HEK293 (cell line): ENCODE measurements at regions not wholly inside any gene's neighbourhood (a gene's known extent, or its start where the extent isn't known, plus 50 kb on each side); places are given as distances from the start of the nearest gene placed in this dataset.

Source experiments
- CTCF ChIA-PET: fragments of 350-600 bp; formaldehyde crosslinking; extraction: SDS; loops from one replicate; lab custom pipeline; 2021; ENCODE audit warnings: antibody characterized with exemption; lab: Yijun Ruan, JAX
- POLR2A ChIA-PET: fragments of 300-600 bp; formaldehyde crosslinking; extraction: SDS; loops from one replicate; lab custom pipeline; 2020; ENCODE audit warnings: antibody characterized with exemption, inconsistent platforms; lab: Yijun Ruan, JAX
- H3K27ac ChIP-seq: fragments of 200-500 bp; sonication (Bioruptor generic); 2 replicates; pipeline ENCODE4 v1.5.1; 2014; ENCODE audit warnings: low read depth, low read length, control low read depth, inconsistent platforms; ENCODE audit errors: extremely low read depth
- H3K36me3 ChIP-seq, 2 experiments: fragments of 200-500 bp in 1 of 2; sonication (Bioruptor generic) in 1 of 2; 1 replicate in 1 of 2; 2 replicates in 1 of 2; pipeline ENCODE4 v1.5.1; 2014 to 2017; ENCODE audit warnings: inconsistent platforms in 2 of 2, low read length in 2 of 2; ENCODE audit not compliant: control insufficient read depth in 2 of 2, insufficient read depth in 1 of 2
- H3K4me1 ChIP-seq: fragments of 200-500 bp; sonication (Bioruptor generic); 2 replicates; pipeline ENCODE4 v1.5.1; 2014; ENCODE audit warnings: mild to moderate bottlenecking, low read length, inconsistent platforms; ENCODE audit not compliant: control insufficient read depth, insufficient read depth
- H3K4me3 ChIP-seq: 2 replicates; pipeline ENCODE4 v1.5.1; 2011; ENCODE audit warnings: low read depth, mild to moderate bottlenecking, control low read depth, low read length, moderate library complexity
- H3K9me3 ChIP-seq: fragments of 200-500 bp; sonication (Bioruptor generic); 2 replicates; pipeline ENCODE4 v1.5.1; 2014; ENCODE audit warnings: low read depth, low read length, inconsistent platforms; ENCODE audit not compliant: control insufficient read depth, insufficient read depth
- BCL11B ChIP-seq: fragments of 450-650 bp; formaldehyde crosslinking; IDR thresholded peaks from 2 replicates; pipeline ENCODE4 v1.5.1; 2016; ENCODE audit warnings: low read depth, missing biosample characterization, missing genetic modification characterization
- GLI4 ChIP-seq: fragments of 450-650 bp; formaldehyde crosslinking; IDR thresholded peaks from 2 replicates; pipeline ENCODE4 v1.5.1; 2016; ENCODE audit warnings: missing biosample characterization, missing genetic modification characterization
- GLIS1 ChIP-seq: fragments of 450-650 bp; formaldehyde crosslinking; IDR thresholded peaks from 2 replicates; pipeline ENCODE4 v1.5.1; 2016; ENCODE audit warnings: missing biosample characterization, missing genetic modification characterization
- INSM2 ChIP-seq: fragments of 450-650 bp; formaldehyde crosslinking; IDR thresholded peaks from 2 replicates; pipeline ENCODE4 v1.5.1; 2016; ENCODE audit warnings: missing biosample characterization, missing genetic modification characterization
- YY2 ChIP-seq: fragments of 450-650 bp; formaldehyde crosslinking; IDR thresholded peaks from 2 replicates; pipeline ENCODE4 v1.5.1; 2016; ENCODE audit warnings: missing biosample characterization, missing genetic modification characterization
- ZBTB17 ChIP-seq: fragments of 450-650 bp; formaldehyde crosslinking; IDR thresholded peaks from 2 replicates; pipeline ENCODE4 v1.5.1; 2016; ENCODE audit warnings: missing biosample characterization, missing genetic modification characterization
- ZBTB8A ChIP-seq: fragments of 450-650 bp; formaldehyde crosslinking; IDR thresholded peaks from 2 replicates; pipeline ENCODE4 v1.5.1; 2016; ENCODE audit warnings: missing biosample characterization, missing genetic modification characterization
- ZFP37 ChIP-seq: fragments of 450-650 bp; formaldehyde crosslinking; IDR thresholded peaks from 2 replicates; pipeline ENCODE4 v1.5.1; 2016; ENCODE audit warnings: missing biosample characterization, missing genetic modification characterization
- ZNF155 ChIP-seq: fragments of 450-650 bp; formaldehyde crosslinking; IDR thresholded peaks from 2 replicates; pipeline ENCODE4 v1.5.1; 2016; ENCODE audit warnings: missing biosample characterization, missing genetic modification characterization
- ZNF2 ChIP-seq: fragments of 450-650 bp; formaldehyde crosslinking; IDR thresholded peaks from 2 replicates; pipeline ENCODE4 v1.5.1; 2016; ENCODE audit warnings: missing biosample characterization, missing genetic modification characterization
- ZNF248 ChIP-seq: fragments of 450-650 bp; formaldehyde crosslinking; IDR thresholded peaks from 2 replicates; pipeline ENCODE4 v1.5.1; 2017; ENCODE audit warnings: missing biosample characterization, missing genetic modification characterization
- ZNF366 ChIP-seq: fragments of 450-650 bp; formaldehyde crosslinking; conservative IDR thresholded peaks from 2 replicates; pipeline ENCODE4 v1.5.1; 2016; ENCODE audit warnings: missing biosample characterization, missing genetic modification characterization
- ZNF510 ChIP-seq: fragments of 450-650 bp; formaldehyde crosslinking; IDR thresholded peaks from 2 replicates; pipeline ENCODE4 v1.5.1; 2018; ENCODE audit warnings: mild to moderate bottlenecking, missing genetic modification characterization, missing biosample characterization; ENCODE audit not compliant: insufficient replicate concordance
- ZNF529 ChIP-seq: fragments of 450-650 bp; formaldehyde crosslinking; IDR thresholded peaks from 2 replicates; pipeline ENCODE4 v1.5.1; 2017; ENCODE audit warnings: missing genetic modification characterization, missing biosample characterization; ENCODE audit not compliant: insufficient replicate concordance
- ZNF530 ChIP-seq: fragments of 450-650 bp; formaldehyde crosslinking; IDR thresholded peaks from 2 replicates; pipeline ENCODE4 v1.5.1; 2016; ENCODE audit warnings: low read depth, missing biosample characterization, missing genetic modification characterization
- ZNF548 ChIP-seq: fragments of 450-650 bp; formaldehyde crosslinking; IDR thresholded peaks from 2 replicates; pipeline ENCODE4 v1.5.1; 2016; ENCODE audit warnings: missing biosample characterization, missing genetic modification characterization
- ZNF560 ChIP-seq: fragments of 450-650 bp; formaldehyde crosslinking; IDR thresholded peaks from 2 replicates; pipeline ENCODE4 v1.5.1; 2017; ENCODE audit warnings: missing biosample characterization, missing genetic modification characterization, borderline replicate concordance
- ZNF596 ChIP-seq: fragments of 450-650 bp; IDR thresholded peaks from 2 replicates; pipeline ENCODE4 v1.5.0; 2018; ENCODE audit warnings: missing biosample characterization, mild to moderate bottlenecking, missing genetic modification characterization, moderate library complexity
- ZNF624 ChIP-seq: fragments of 450-650 bp; formaldehyde crosslinking; IDR thresholded peaks from 2 replicates; pipeline ENCODE4 v1.5.1; 2017; ENCODE audit warnings: missing biosample characterization, missing genetic modification characterization
- ZNF626 ChIP-seq: fragments of 450-650 bp; sonication (Bioruptor Pico); formaldehyde crosslinking; IDR thresholded peaks from 2 replicates; pipeline ENCODE4 v1.5.1; 2018; ENCODE audit warnings: missing biosample characterization, missing genetic modification characterization, inconsistent platforms
- ZNF629 ChIP-seq: fragments of 450-650 bp; formaldehyde crosslinking; IDR thresholded peaks from 2 replicates; pipeline ENCODE4 v1.5.1; 2017; ENCODE audit warnings: missing biosample characterization, missing genetic modification characterization
- ZNF701 ChIP-seq: fragments of 450-650 bp; formaldehyde crosslinking; IDR thresholded peaks from 2 replicates; pipeline ENCODE4 v1.5.1; 2016; ENCODE audit warnings: missing biosample characterization, missing genetic modification characterization
- TF ChIP-seq, protein P1 (sequence below): fragments of 450-650 bp; formaldehyde crosslinking; IDR thresholded peaks from 2 replicates; pipeline ENCODE4 v1.5.1; 2016; ENCODE audit warnings: missing biosample characterization, missing genetic modification characterization
- TF ChIP-seq, protein P2 (sequence below): fragments of 450-650 bp; formaldehyde crosslinking; IDR thresholded peaks from 2 replicates; pipeline ENCODE4 v1.5.1; 2016; ENCODE audit warnings: missing biosample characterization, missing genetic modification characterization
- TF ChIP-seq, protein P3 (sequence below): fragments of 450-650 bp; formaldehyde crosslinking; IDR thresholded peaks from 2 replicates; pipeline ENCODE4 v1.5.0; 2017; ENCODE audit warnings: missing biosample characterization, missing genetic modification characterization, borderline replicate concordance

DNA sequence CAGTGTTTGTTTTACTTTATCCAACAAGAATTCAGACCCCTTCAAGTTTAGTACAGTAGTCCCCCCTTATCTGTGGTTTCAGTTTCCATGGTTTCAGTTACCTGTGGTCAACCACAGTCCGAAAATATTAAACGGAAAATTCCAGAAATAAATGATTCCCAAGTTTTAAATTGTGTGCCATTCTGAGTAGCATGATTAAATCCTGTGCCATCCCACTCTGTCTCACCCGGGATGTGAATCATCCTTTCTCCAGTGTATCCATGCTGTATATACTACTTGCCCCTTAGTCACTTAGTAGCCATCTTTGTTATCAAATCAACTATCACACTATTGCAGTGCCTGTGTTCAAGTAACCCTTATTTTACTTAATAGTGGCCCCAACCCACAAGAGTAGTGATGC is 153.8 kb upstream of the RASA1 start (continued):
- TF ChIP-seq ZNF2 (tag by site-specific recombination): no peak
- TF ChIP-seq YY2 (tag by site-specific recombination): no peak
- no peak for TF ChIP-seq ZNF560 (tag by site-specific recombination)
- no peak for TF ChIP-seq ZNF155
- TF ChIP-seq, protein P1, sequence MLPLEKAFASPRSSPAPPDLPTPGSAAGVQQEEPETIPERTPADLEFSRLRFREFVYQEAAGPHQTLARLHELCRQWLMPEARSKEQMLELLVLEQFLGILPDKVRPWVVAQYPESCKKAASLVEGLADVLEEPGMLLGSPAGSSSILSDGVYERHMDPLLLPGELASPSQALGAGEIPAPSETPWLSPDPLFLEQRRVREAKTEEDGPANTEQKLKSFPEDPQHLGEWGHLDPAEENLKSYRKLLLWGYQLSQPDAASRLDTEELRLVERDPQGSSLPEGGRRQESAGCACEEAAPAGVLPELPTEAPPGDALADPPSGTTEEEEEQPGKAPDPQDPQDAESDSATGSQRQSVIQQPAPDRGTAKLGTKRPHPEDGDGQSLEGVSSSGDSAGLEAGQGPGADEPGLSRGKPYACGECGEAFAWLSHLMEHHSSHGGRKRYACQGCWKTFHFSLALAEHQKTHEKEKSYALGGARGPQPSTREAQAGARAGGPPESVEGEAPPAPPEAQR: no peak
- TF ChIP-seq ZNF366: no peak
- TF ChIP-seq, all 188 proteins: peak for 0

DNA sequence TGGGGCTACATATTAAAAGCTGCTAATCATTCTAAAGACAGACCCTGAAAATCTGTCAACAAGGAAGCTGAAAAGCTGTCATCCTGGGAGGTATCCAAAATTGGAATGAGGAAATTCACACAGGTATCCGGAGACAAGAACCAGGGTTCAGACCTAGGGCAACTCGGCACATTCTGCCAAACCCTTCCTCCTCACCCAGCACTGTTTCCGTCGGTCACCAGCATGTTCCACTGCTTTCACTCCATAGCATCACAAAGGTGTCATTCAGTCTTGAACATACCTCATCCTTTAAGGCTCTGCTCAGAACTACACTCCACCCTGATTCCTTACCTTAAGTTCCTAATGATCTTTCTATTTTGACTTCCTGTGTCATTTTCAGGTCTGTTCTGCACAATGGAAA is 153.1 kb upstream of the RASA1 start:
- TF ChIP-seq ZNF624 (tag by site-specific recombination): no peak
- no peak for TF ChIP-seq INSM2 (tag by site-specific recombination)
- no peak for TF ChIP-seq ZNF529
- no peak for TF ChIP-seq ZNF626 (tag by site-specific recombination)
- TF ChIP-seq ZBTB8A: no peak
- TF ChIP-seq BCL11B (tag by site-specific recombination): no peak
- no peak for TF ChIP-seq ZNF248
- no peak for TF ChIP-seq ZNF629 (tag by site-specific recombination)
- TF ChIP-seq ZNF548 (tag by site-specific recombination): no peak
- TF ChIP-seq ZNF701 (tag by site-specific recombination): no peak
- TF ChIP-seq, protein P2, sequence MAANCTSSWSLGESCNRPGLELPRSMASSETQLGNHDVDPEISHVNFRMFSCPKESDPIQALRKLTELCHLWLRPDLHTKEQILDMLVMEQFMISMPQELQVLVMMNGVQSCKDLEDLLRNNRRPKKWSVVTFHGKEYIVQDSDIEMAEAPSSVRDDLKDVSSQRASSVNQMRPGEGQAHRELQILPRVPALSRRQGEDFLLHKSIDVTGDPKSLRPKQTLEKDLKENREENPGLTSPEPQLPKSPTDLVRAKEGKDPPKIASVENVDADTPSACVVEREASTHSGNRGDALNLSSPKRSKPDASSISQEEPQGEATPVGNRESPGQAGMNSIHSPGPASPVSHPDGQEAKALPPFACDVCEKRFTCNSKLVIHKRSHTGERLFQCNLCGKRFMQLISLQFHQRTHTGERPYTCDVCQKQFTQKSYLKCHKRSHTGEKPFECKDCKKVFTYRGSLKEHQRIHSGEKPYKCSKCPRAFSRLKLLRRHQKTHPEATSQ (tag by site-specific recombination): no peak
- TF ChIP-seq ZFP37 (tag by site-specific recombination): no peak
- no peak overlapping the region for H3K27ac ChIP-seq
- ChIA-PET CTCF (no interaction called here), POLR2A (no interaction called here)
- H3K36me3 ChIP-seq: no peaks in the 10 kb centered on the region
- no peak overlapping the region for H3K4me3 ChIP-seq
- H3K4me1 ChIP-seq: no peaks in the 10 kb centered on the region
- no peaks in the 10 kb centered on the region for H3K9me3 ChIP-seq

DNA sequence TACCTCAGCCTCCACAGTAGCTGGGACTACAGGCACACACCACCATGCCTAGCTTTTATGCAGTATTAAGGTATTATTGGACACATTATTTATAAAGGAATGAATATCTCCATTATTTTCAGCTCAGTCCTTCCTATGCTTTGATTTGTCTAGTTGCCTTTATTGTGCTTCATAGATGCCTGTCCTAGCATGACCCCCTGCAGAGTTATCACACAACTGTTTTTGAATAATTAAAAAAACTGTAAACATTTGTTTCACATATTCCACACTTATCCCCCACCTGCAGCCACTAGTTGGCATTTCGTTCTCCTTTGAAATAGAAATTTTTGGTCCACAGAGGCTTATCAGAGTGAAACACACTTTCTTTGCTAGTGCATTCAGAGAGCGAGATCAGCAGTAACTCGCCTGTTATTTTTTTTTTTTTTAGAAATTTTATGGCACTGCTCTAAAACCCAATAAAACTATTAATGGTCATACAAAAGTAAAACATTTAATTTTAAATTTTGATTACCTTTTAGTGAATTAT is 151.8 kb upstream of the RASA1 start:
- no peaks in the 10 kb centered on the region for H3K36me3 ChIP-seq
- ChIA-PET CTCF (no interaction called here), POLR2A (no interaction called here)
- no peak overlapping the region for H3K4me3 ChIP-seq
- no peaks in the 10 kb centered on the region for H3K4me1 ChIP-seq
- TF ChIP-seq ZNF510 (tag by site-specific recombination) (no peak), ZNF596 (no peak), ZNF530 (tag by site-specific recombination) (no peak), ZBTB17 (tag by site-specific recombination) (no peak), GLIS1 (tag by site-specific recombination) (no peak), GLI4 (tag by site-specific recombination) (no peak)
- TF ChIP-seq, protein P3, sequence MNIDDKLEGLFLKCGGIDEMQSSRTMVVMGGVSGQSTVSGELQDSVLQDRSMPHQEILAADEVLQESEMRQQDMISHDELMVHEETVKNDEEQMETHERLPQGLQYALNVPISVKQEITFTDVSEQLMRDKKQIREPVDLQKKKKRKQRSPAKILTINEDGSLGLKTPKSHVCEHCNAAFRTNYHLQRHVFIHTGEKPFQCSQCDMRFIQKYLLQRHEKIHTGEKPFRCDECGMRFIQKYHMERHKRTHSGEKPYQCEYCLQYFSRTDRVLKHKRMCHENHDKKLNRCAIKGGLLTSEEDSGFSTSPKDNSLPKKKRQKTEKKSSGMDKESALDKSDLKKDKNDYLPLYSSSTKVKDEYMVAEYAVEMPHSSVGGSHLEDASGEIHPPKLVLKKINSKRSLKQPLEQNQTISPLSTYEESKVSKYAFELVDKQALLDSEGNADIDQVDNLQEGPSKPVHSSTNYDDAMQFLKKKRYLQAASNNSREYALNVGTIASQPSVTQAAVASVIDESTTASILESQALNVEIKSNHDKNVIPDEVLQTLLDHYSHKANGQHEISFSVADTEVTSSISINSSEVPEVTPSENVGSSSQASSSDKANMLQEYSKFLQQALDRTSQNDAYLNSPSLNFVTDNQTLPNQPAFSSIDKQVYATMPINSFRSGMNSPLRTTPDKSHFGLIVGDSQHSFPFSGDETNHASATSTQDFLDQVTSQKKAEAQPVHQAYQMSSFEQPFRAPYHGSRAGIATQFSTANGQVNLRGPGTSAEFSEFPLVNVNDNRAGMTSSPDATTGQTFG (tag by site-specific recombination): no peak
- H3K27ac ChIP-seq: no peak overlapping the region
- no peaks in the 10 kb centered on the region for H3K9me3 ChIP-seq
